Suppressor macrophage (primary cell): ENCODE measurements at regions not wholly inside any gene's neighbourhood (a gene's known extent, or its start where the extent isn't known, plus 50 kb on each side); places are given as distances from the start of the nearest gene placed in this dataset.

ENCODE experiments used
- DNase-seq, 4 experiments: peaks; one replicate each; pipeline ENCODE4 v3.0.0-alpha.2; 2020 to 2022

DNA sequence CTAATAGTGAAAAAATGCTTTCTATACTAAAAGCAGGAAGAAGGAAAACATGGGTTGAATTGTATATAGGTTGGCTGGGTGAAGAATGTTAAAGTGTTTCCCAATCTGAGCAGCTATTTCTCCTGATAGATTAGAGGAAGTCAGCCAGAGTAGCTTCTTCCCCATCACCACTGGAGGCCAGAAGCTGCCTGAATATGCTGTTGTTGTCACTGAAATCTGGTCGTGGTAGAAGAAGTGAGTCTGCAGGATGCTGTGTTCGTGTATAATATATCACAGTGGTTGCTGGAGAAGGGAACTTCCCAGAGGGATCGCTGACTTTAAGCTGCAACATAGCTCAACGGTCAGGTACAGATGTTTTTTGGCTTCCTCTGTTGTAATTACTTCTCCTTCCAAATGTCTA is 247.5 kb upstream of the LRATD1 start:
- DNase-seq, result peak in 1 of 4 experiments; percentile 0

DNA sequence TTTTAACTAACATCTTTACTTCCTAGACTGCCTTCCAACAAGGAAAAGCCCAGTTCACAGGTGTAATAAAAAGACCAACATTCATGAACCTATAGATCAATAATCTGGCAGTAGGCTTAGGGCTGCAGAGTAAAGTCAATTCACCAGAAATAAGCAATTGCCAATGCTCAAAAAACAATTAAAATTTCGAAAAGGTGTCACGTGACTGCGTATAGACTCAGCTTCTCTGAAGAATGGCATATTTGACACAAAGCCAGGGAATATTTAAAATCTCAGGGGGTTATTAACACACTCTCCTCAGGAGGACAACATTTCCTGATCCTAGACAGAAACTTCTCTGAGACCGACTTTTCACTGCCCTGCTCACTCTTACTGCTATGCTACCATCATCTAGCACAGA is 245.2 kb upstream of the LRATD1 start:
- no peak for DNase-seq

DNA sequence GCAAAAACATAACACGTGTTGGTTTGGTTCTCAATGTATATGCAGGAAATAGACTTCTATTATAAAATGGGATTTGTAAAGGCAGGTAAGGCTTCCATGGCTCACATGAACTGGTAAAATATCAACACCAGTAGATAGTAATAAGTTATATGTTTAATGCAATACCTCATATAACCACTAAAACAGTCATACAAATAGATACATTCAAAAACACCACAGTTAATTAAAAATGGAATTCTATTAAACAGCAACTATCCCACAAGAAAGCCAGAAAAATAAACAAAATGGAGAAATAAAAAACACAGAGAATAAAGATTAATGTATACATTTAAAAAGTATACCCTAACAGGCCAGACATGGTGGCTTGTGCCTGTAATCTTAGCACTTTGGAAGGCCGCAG is 243.8 kb upstream of the LRATD1 start:
- no peak for DNase-seq

DNA sequence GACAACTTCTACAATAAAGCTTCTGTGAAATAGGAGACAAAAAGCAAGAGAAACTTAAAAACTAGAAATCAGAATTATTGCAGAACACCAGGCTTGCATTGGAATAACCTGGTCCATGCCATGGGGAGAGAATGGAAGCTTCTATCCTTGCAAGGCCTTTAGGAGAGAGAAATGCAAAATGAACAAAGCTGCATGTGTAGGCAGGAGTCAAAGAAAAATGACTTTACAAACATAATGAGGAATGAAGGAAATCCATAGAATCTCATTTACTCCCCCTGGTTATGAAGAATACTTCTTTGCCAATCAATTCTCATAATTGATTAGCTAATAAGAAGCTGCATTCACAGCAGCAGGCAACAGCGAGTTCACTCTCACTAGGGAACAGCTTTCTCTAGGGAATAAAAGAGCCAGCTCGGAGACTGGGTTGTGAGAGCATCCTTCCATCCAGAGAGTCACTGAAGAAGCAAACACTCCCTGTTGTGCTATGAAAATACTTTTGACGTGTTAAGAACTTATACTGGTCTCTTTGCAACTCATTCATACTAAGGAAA is 235.9 kb upstream of the LRATD1 start:
- no peak for DNase-seq

DNA sequence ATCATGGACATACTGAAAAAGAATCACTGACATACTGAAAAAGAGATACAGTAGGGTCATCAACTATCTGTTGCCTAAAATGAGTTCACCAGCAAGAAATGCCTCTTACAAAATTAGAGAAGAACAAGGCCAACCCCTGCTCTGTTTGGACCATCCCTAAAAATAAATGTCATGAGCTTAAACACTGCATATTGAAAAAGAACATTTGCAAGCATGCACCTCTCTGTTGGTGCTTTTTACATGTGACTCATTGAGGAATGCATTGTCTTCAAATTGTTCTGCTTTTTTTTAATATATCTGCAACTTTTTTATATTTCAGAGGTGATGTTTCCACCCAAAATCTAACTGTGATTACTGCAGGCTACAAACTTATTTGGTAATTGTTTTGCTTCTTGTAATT is 233.9 kb upstream of the LRATD1 start:
- no peak for DNase-seq

DNA sequence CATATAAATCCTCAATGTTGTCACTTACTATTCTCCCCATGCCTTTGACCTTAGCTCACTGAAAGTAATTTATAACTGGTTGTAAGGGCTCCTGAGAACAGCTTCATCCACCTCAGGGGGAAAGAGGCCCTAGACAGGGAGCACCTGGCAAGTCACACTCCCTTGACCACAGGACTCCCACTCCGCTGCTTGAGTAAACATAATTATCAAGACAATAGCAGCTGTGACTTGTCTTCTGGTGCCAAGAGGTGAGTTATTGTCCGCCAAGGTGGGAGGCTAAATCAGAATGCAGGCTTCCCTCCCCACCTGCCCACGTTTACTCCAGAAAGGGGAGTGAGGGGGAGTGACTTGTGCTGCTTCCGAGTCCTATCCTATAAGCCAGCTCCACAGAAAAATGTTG is 230.6 kb upstream of the LRATD1 start:
- DNase-seq, result no peak

DNA sequence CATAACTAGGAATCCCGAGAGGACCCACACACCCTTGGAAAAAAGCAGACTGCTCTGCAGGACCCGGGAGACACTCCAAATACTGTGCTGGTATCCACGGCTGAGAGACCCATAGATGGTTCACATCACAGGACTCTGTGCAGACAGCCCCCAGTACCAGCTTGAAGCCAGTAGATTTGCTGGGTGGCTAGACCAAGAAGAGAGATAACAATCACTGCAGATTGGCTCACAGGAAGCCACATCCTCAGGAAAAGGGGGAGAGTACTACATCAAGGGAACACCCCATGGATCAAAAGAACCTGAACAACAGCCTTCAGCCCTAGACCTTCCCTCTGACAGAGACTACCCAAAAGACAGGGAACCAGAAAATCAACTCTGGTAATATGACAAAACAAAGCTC is 223.8 kb upstream of the LRATD1 start:
- no peak for DNase-seq

DNA sequence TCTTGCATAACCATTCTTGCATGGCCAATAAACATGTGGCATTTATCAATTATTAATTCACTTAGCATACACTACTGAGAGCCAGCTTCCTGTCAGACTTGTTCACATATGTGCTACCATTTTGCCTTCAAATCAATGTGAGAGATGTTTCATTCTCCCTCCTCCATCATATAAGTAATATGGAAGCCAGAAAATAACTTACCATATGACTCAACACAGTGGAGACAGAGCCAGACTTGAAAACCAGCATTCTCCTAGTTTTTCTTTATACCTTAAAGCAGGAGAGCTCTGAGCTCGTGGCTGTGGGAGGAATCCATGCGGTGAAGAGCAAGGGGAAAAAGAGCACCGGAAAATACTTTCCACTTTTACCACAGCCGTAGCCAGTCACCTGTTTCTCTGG is 215.0 kb upstream of the LRATD1 start:
- no peak for DNase-seq

DNA sequence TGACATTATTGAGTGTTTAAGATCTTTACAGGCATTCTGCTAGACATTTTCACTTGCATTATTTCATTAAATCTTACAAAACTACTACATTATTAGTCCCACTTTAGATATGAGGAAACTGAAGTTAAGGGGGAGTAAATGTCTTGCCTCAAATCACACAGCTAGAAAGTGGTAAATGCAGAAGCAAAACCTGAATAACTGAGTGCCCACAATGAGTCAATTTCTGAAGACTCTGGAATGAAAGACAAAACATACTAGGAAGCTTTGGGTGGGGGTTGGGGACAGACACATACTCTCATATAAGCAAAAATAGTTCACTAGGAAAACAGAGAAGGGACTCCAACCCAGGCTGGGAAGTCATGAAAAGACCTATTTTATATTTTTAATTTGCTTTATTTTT is 214.4 kb upstream of the LRATD1 start:
- no peak for DNase-seq

DNA sequence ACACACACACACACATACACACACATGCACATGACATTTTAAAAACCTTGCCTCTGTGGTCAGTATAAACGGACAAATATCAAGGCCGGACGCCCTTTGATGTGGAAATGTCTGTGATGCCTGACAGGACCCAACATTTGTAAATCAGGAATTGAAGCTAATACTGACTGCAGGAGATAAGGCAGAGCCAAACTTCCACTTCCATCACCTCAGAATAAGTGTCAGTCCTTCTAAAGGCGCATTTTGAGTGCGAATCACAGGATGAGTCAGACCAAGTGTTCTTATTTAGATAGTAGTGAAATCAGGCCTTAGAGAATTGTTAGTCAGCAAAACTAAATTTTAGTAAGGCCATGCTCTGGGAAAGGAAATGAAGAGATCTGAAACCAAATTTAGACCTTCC is 211.7 kb upstream of the LRATD1 start:
- DNase-seq, result no peak

DNA sequence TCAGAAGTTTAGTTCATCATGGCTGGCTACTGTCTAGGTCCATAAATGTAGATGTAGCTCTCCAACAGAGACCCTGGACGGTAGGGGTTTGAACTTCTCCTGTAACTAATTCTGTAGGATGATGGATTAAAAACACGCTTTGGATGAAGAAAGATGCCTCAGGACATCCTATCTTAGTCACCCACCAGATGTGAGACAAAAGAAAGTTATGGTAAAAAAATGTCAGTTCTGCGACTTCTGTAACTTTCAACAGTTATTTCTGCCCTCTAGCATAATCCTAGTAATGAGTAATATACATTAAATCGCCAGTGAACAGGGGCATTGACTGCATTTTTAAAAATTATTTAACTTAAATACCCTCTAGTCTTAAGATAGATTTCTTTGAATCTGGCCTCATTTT is 210.1 kb upstream of the LRATD1 start:
- DNase-seq, result no peak

DNA sequence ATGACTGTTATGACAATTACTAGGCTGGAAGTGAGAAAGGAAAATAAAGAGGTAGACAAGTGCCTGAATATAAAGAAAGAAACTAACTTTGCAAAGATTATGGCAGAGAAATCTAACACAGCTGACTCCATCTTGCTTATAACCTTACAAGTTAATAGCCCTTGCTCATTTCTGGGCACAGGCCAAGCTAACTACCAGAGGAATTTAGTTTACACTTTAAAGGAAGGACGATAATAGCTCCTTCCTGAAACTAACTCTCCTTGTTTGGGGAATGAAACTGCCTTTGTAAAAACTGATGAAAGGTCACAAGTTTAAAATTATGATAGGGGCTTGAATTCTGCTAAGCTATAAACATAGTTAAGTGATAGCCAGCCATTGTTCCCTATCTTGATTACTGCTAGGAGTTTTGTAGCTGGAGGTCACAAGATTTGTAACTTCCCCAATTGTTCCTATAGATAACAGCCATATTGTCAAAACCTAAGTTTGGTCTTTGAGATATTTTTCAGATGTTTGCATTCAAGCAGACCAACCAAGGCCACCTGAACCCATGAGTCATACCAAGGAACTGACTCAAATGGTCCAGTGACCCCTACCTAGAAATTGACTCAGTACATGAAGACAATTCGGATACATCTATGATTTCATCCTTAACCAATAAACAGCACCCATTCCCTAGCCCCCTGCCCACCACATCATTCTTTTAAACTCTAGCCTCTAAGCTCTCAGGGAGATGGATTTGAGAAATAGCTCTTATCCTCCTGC is 209.2 kb upstream of the LRATD1 start:
- DNase-seq, result no peak

DNA sequence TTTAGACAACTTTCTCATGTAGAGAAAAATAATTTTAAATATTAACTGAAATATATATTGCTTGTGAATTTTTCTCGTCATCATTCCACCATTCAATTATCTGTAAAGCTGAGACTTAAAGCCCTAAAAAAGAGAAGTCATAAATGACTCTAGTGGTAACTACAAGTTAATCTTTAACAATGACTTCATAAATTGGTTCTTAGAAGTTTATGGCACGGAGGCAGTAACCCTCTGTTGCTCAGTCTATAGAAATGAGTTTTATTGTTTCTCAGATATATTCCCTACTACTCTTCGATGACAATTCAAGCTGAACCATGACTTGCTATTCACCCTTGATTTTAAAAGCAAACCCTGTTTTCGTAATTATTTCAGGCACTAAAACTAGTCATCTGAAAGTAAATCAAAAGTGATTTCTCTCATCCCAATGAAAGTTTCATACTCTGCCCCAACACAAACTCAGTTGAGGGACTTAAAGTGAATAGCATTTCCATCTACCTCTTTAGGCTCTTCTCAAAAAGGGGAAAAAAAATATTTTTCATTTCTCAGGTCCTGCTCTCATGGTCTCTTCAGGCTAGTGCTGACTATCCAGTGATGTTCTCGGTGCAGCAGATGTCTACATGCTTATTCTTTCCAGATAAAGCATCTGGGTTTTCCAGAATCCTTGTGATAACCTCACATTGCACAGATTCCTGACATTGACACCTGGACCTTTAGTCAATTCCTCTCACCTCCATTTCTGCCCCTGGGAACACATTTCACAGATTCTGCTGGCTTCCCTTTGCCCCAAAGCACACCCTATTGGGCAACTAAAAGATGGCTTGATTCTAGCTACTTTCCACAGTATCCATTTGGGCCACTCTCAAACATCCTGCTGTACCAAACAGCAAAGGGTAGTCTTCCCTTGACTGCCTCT is 207.8 kb upstream of the LRATD1 start:
- no peak for DNase-seq

DNA sequence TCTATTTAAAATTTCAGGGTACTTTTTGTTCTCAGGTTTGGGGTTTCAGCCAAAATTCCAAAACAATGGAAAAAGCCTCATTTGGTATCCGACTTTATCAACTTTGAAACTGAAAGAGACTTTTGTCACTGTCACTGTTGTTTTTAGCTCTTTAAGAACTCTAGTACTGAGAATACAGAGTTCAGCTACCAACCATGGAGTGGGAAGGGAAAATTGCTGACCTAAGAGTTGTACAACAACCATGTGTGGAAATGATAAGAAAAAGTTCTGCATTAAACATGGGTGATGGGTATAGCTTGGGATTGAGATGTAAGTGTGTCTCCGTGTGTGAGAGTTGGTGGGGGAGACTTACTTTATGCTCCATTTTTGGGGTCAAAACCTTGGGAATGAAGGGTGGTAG is 206.6 kb upstream of the LRATD1 start:
- DNase-seq, result no peak

DNA sequence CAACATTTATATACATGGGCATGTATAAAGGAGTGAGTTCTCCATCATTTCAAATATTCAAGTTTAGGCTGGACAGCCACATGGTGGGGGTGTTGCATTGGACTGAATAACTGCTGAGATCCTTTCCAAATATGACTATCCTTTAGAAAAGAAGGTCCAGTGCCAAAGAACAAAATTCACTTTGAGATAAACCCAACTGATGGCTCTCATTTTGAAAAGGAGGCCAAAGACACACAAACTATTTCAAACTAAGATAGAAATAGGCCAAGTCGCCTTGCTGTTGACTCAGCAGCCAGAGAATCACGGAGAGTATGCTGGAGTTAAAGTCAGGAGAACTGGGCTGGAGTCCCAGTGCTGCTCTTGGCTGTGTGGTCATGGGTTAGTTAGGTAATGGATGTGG is 204.5 kb upstream of the LRATD1 start:
- DNase-seq, result no peak

DNA sequence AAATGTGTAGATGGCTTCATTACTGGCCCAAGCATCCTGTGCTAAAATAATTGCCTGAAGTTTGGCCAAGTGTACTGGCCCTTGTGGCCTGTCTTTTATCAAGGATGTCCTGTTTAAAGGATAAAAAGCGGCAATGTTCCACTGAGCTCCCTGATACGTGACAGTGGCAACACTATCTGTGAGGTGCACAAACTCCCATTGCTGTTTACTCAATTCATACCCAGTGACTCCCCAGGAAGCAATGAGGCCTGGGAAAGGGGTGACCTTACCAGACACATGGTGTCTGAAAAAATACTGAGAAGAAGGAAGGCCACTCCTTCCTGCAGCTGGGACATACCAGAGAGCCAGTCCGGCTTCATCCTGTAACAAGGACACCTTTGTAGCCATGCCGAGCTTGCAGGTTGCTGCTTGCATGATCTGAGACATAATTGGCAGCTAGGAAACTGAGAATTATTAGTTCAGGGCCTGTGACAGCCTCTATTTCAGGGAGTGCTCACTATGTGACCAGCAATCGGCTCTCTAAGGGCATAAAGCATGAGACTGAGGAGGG is 198.5 kb upstream of the LRATD1 start:
- DNase-seq, result no peak

DNA sequence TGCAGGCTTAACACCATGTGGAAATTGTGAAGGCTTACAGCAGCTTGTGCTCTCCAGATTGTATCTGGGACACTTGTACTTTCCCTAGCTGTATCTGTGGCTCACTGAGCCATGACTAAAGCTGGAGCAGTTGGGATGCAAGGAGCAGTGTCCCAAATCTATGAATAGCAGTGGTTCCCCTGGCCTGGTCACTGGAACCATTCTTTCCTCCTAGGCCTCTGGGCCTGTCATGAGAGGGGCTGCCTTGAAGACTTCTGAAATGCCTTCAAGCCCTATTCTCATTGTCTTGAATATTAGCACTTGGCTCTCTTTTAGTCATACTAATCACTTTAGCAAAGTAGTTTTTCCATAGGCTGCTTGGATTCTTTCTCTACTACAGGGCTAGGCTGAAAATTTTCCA is 186.8 kb upstream of the LRATD1 start:
- no peak for DNase-seq

DNA sequence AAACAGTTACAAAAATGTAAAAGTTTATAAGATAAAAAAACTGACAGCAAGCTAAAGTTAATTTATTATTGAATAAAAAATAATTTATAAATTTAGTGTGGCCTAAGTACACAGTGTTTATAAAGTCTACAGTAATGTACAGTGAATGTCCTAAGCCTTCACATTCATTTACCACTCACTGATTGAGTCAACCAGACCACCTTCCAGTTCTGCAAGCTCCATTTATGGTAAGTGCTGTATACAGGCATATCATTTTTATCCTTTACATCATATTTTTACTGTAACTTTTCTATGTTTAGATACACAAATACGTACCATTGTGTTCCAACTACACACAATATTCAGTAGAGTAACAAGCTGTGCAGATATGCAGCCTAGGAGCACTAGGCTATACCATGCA is 184.2 kb upstream of the LRATD1 start:
- no peak for DNase-seq

DNA sequence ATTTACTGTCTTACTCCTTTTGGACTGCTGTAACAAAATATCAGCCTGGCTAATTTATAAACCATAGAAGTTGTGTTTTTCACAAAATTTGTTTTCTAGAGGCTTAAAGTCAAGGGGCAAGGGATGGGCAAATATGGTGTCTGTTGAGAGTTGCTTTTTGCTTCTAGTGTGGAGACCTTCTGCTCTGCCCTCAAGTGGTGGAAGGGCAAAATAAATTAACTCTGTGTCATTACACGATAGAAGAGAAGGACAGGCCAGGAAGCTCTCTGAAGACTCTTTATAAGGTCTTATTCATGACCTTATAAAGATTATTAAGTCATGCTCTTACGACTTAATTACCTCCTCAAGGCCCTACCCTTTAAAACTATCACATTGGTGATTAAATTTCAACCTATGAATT is 181.2 kb upstream of the LRATD1 start:
- no peak for DNase-seq

DNA sequence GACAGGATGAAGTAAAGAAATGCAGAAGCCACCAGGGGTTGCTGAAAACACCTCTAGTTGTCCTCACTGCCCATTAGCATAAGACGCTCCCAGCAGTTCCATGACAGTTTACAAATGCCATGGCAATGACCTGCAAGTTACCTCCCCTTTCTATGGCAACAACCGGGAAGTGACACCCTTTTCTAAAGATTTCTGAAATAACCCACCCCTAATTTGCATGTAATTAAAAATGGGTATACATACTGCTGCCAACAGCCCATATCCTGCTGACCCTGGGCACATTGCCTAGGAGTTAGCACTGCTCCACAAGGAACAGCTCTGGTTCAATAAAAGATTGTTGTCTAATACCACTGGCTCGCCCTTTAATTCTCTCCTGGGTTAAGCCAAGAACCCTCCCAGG is 178.3 kb upstream of the LRATD1 start:
- DNase-seq, result no peak

DNA sequence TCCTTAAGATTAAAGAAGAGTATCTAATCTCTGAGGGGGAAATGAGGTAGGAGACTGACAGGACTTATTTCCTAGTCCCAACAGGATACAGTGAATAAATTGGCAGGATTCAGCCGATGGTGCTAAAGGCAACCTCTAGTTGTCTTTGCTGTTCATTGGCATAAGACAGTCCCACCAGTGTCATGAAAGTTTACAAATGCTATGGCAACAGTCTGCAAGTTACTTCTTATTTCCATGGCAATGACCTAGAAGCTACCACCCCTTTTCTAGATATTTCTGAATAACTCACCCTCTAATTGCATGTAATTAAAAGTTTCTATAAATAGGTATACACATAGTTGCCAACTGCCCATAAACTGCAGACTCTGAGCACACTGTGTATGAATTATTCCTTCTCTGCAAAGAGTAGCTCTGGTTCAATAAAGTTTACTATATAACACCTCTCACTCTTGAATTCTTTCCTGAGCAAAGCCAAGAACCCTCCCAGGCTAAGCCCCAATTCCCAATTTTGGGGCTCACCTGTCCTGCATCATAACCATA is 172.7 kb upstream of the LRATD1 start:
- DNase-seq, result no peak

DNA sequence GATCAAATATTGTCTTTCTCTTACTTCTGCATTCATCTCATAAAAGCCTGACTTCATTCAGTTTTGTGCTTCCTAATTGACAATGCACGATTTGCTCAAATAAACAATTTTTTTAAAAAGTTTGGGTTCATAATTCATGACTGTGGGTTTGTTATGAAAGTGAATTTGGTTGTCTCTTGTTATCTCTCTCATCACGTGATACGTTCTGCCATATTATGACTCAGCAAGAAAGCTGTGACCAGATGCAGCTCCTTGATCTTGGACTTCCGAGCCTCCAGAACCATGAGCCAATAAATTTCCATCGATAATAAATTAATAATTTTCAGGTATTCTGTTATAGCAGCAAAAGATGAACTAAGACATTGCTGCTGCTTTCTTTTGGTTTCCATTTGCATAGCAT is 156.5 kb upstream of the LRATD1 start:
- DNase-seq, result no peak

DNA sequence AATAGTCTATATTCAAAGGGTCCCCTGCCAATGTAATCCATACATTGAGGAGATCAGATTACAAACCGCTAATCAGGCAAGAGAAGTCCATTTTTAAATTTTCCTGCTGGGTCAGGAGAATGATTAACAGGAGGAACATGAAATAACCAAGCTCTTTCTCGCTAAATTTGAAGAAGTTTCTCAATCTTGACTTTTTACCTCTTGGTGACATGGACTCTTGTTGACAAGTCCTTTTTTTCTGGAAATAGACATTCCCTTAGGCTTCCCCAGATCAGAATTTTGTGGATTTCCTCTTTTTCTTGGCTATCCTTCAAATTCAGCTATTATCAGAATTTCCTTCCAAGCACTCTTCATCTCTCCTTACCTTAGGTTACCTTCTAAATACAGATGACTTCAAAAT is 153.0 kb upstream of the LRATD1 start:
- no peak for DNase-seq
